ENCODE measurements at regions not wholly inside any gene's neighbourhood (a gene's known extent, or its start where the extent isn't known, plus 50 kb on each side); places are given as distances from the start of the nearest gene placed in this dataset.

DNA sequence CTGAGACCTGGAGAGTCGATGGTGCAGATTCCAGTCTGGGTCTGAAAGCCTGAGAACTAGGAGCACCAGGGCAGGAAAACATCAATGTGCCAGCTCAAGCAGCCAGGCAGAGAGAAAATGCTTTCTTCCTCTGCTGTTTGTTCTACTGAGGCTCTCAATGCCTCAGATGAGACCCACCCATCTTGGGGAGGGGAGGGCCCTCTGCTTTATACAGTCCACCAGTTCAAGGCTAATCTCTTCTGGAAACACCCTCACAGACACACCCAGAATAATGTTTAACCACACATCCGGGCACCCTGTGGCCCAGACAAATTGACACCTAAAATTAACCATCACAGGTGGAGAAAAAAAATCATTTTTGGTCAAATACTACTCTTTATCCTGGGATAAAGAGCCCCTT lies 89.3 kb upstream of the SLC22A23 start:
- 4% methylated on average over 2 of the region's 2 CpGs for WGBS (ENCODE audit: low lambda C conversion rate)
- Histone ChIP-seq H3K4me2 (no peak overlapping the region), H3K79me2 (ENCODE audit: insufficient read depth) (no peaks in the 10 kb centered on the region), H3F3A (replicated peaks; ENCODE audit: insufficient read depth) (no peaks in the 10 kb centered on the region), H3K9me2 (no peaks in the 10 kb centered on the region), H3K4me1 (ENCODE audit: control insufficient read depth in 1 of 2, insufficient read depth in 2 of 2, low read depth in 1 of 2, low read length in 1 of 2) (no peaks in the 10 kb centered on the region), H3K27me3 (ENCODE audit: insufficient read depth) (peaks cover 6% of the 10 kb centered on the region; the same call in 1 of the 2 replicates), H3K9me3 (no peaks in the 10 kb centered on the region), H3K27ac (ENCODE audit: low read depth in 2 of 2, low read length in 1 of 2) (no peak overlapping the region), H3K36me3 (replicated peaks in 1 of 2; ENCODE audit: control insufficient read depth in 1 of 2, insufficient read depth in 2 of 2, low read length in 1 of 2) (no peaks in the 10 kb centered on the region), H2AFZ (ENCODE audit: low read depth) (no peak overlapping the region), H4K20me1 (ENCODE audit: insufficient read depth) (no peaks in the 10 kb centered on the region), H3K9ac (no peak overlapping the region), H3K4me3 (ENCODE audit: low read depth in 2 of 2, low read length in 1 of 2) (no peak overlapping the region)
- DNase-seq: no peak
- TF ChIP-seq CHD2 (IDR thresholded peaks at IDR 0.05; ENCODE audit: low read length, partially characterized antibody) (no peak), SMC3 (IDR thresholded peaks at IDR 0.05; ENCODE audit: low read depth, low read length) (no peak), MXI1 (IDR thresholded peaks at IDR 0.05; ENCODE audit: low read depth, low read length) (no peak), EZH2phosphoT487 (IDR thresholded peaks at IDR 0.05; ENCODE audit: borderline replicate concordance, low read depth) (no peak), POLR2AphosphoS5 (IDR thresholded peaks at IDR 0.05; ENCODE audit: low read depth, low read length) (no peak)
- TF ChIP-seq, protein P1, sequence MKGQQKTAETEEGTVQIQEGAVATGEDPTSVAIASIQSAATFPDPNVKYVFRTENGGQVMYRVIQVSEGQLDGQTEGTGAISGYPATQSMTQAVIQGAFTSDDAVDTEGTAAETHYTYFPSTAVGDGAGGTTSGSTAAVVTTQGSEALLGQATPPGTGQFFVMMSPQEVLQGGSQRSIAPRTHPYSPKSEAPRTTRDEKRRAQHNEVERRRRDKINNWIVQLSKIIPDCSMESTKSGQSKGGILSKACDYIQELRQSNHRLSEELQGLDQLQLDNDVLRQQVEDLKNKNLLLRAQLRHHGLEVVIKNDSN (IDR thresholded peaks at IDR 0.05; ENCODE audit: borderline replicate concordance, low read depth): no peak
- TF ChIP-seq, protein P2, sequence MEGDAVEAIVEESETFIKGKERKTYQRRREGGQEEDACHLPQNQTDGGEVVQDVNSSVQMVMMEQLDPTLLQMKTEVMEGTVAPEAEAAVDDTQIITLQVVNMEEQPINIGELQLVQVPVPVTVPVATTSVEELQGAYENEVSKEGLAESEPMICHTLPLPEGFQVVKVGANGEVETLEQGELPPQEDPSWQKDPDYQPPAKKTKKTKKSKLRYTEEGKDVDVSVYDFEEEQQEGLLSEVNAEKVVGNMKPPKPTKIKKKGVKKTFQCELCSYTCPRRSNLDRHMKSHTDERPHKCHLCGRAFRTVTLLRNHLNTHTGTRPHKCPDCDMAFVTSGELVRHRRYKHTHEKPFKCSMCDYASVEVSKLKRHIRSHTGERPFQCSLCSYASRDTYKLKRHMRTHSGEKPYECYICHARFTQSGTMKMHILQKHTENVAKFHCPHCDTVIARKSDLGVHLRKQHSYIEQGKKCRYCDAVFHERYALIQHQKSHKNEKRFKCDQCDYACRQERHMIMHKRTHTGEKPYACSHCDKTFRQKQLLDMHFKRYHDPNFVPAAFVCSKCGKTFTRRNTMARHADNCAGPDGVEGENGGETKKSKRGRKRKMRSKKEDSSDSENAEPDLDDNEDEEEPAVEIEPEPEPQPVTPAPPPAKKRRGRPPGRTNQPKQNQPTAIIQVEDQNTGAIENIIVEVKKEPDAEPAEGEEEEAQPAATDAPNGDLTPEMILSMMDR (IDR thresholded peaks at IDR 0.05): no peak
- POLR2A ChIA-PET: no interaction called here
- CTCF ChIA-PET: no interaction called here

DNA sequence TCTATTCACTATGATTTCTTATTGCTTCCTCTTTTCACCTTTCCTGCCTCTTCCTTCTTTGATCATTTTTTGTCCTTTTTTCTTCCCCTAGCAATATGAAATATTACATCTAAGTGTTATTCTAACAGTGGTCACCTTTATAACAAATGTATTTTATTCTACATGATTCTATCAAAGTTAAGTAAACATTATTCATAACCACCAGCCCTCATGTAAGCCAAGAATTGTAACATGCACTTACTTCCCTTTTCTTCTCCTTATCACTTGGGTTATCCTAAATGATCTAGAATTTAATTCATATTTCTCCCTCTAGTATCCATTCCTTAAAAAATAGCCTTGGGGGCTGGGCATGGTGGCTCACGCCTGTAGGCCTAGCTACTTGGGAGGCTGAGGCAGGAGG lies 88.3 kb upstream of the SLC22A23 start:
- Histone ChIP-seq H3K79me2 (ENCODE audit: insufficient read depth) (no peaks in the 10 kb centered on the region), H2AFZ (ENCODE audit: low read depth) (no peak overlapping the region), H4K20me1 (ENCODE audit: insufficient read depth) (no peaks in the 10 kb centered on the region), H3K27me3 (ENCODE audit: insufficient read depth) (peaks cover 6% of the 10 kb centered on the region; the same call in 1 of the 2 replicates), H3K36me3 (replicated peaks in 1 of 2; ENCODE audit: control insufficient read depth in 1 of 2, insufficient read depth in 2 of 2, low read length in 1 of 2) (no peaks in the 10 kb centered on the region), H3K9ac (no peak overlapping the region), H3K9me3 (no peaks in the 10 kb centered on the region), H3K27ac (ENCODE audit: low read depth in 2 of 2, low read length in 1 of 2) (no peak overlapping the region), H3F3A (replicated peaks; ENCODE audit: insufficient read depth) (no peaks in the 10 kb centered on the region), H3K4me2 (no peak overlapping the region), H3K4me3 (ENCODE audit: low read depth in 2 of 2, low read length in 1 of 2) (no peak overlapping the region), H3K4me1 (ENCODE audit: control insufficient read depth in 1 of 2, insufficient read depth in 2 of 2, low read depth in 1 of 2, low read length in 1 of 2) (no peaks in the 10 kb centered on the region), H3K9me2 (no peaks in the 10 kb centered on the region)
- ChIA-PET POLR2A (no interaction called here), CTCF (no interaction called here)
- 39% methylated on average over 1 of the region's 1 CpG for WGBS (ENCODE audit: low lambda C conversion rate)
- no peak for DNase-seq
- TF ChIP-seq ELF1 (IDR thresholded peaks at IDR 0.05) (no peak), CHD2 (IDR thresholded peaks at IDR 0.05; ENCODE audit: low read length, partially characterized antibody) (no peak), TAF1 (IDR thresholded peaks at IDR 0.05; ENCODE audit: borderline replicate concordance, low read depth, low read length) (no peak), FOXM1 (IDR thresholded peaks at IDR 0.05; ENCODE audit: low read depth) (no peak), MEF2A (IDR thresholded peaks at IDR 0.05; ENCODE audit: borderline replicate concordance, low read depth) (no peak), RFX5 (IDR thresholded peaks at IDR 0.05; ENCODE audit: low read length) (no peak), TCF12 (IDR thresholded peaks at IDR 0.05) (no peak), SMC3 (IDR thresholded peaks at IDR 0.05; ENCODE audit: low read depth, low read length) (no peak), MXI1 (IDR thresholded peaks at IDR 0.05; ENCODE audit: low read depth, low read length) (no peak), RXRA (IDR thresholded peaks at IDR 0.05; ENCODE audit: borderline replicate concordance, low read depth) (no peak), NFIC (IDR thresholded peaks at IDR 0.05; ENCODE audit: borderline replicate concordance) (no peak)
- TF ChIP-seq, protein P3, sequence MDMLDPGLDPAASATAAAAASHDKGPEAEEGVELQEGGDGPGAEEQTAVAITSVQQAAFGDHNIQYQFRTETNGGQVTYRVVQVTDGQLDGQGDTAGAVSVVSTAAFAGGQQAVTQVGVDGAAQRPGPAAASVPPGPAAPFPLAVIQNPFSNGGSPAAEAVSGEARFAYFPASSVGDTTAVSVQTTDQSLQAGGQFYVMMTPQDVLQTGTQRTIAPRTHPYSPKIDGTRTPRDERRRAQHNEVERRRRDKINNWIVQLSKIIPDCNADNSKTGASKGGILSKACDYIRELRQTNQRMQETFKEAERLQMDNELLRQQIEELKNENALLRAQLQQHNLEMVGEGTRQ (IDR thresholded peaks at IDR 0.05; ENCODE audit: borderline replicate concordance, low read depth, low read length): no peak
- TF ChIP-seq, protein P4, sequence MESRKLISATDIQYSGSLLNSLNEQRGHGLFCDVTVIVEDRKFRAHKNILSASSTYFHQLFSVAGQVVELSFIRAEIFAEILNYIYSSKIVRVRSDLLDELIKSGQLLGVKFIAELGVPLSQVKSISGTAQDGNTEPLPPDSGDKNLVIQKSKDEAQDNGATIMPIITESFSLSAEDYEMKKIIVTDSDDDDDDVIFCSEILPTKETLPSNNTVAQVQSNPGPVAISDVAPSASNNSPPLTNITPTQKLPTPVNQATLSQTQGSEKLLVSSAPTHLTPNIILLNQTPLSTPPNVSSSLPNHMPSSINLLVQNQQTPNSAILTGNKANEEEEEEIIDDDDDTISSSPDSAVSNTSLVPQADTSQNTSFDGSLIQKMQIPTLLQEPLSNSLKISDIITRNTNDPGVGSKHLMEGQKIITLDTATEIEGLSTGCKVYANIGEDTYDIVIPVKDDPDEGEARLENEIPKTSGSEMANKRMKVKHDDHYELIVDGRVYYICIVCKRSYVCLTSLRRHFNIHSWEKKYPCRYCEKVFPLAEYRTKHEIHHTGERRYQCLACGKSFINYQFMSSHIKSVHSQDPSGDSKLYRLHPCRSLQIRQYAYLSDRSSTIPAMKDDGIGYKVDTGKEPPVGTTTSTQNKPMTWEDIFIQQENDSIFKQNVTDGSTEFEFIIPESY (IDR thresholded peaks at IDR 0.05; ENCODE audit: borderline replicate concordance, low read depth): no peak
- TF ChIP-seq, protein P1 (IDR thresholded peaks at IDR 0.05; ENCODE audit: borderline replicate concordance, low read depth): no peak

Data from SK-N-SH (cell line).